Type B pancreatic cell (in vitro differentiated cells): ENCODE measurements at regions not wholly inside any gene's neighbourhood (a gene's known extent, or its start where the extent isn't known, plus 50 kb on each side); places are given as distances from the start of the nearest gene placed in this dataset.

Experiments used
- DNase-seq: peaks from one replicate; pipeline ENCODE4 v3.0.0; 2021; ENCODE audit warnings: mixed read lengths; ENCODE audit not compliant: unreplicated experiment; ENCODE audit errors: extremely low spot score
- H3K27ac Mint-ChIP-seq: 2 replicates; pipeline ENCODE4 v1.8.0; 2021; ENCODE audit warnings: mild to moderate bottlenecking, mixed read lengths
- H3K27me3 Mint-ChIP-seq: 2 replicates; pipeline ENCODE4 v1.8.0; 2021; ENCODE audit warnings: mixed read lengths
- H3K36me3 Mint-ChIP-seq: 2 replicates; pipeline ENCODE4 v1.8.0; 2021; ENCODE audit warnings: mixed read lengths
- H3K4me1 Mint-ChIP-seq: one replicate; pipeline ENCODE4 v1.8.0; 2021; ENCODE audit warnings: mixed read lengths; ENCODE audit not compliant: unreplicated experiment
- H3K4me3 Mint-ChIP-seq: 2 replicates; pipeline ENCODE4 v1.8.0; 2021; ENCODE audit warnings: mild to moderate bottlenecking, mixed read lengths
- H3K9me3 Mint-ChIP-seq: 2 replicates; pipeline ENCODE4 v1.8.0; 2021; ENCODE audit warnings: mixed read lengths
- CTCF ChIP-seq: fragments of 200-600 bp; sonication (generic); conservative IDR thresholded peaks from 2 replicates; pipeline ENCODE4 v1.5.0; 2021; ENCODE audit warnings: antibody characterized with exemption, mild to moderate bottlenecking

- Mint-ChIP-seq H3K27ac (no peak overlapping the region), H3K4me1 (no peaks in the 10 kb centered on the region)
Observed at GRCh38 chr21:28181730-28182129, 810.9 kb downstream of the LTN1 start.

GRCh38 chr21:28179136-28179535 is 813.5 kb downstream of the LTN1 start:
- no peaks in the 10 kb centered on the region for H3K27me3 Mint-ChIP-seq
- peaks cover 4% of the 10 kb centered on the region for H3K36me3 Mint-ChIP-seq
- H3K4me1 Mint-ChIP-seq = no peaks in the 10 kb centered on the region
- H3K4me3 Mint-ChIP-seq = no peak overlapping the region
- no peak for DNase-seq
- no peak for TF ChIP-seq CTCF
- H3K9me3 Mint-ChIP-seq = peaks cover 18% of the 10 kb centered on the region
- H3K27ac Mint-ChIP-seq = no peak overlapping the region

More at GRCh38 chr21:28181730-28182129, 810.9 kb downstream of the LTN1 start:
- Mint-ChIP-seq H3K27me3 (no peaks in the 10 kb centered on the region), H3K36me3 (no peaks in the 10 kb centered on the region), H3K9me3 (peaks cover 12% of the 10 kb centered on the region), H3K4me3 (no peak overlapping the region)
- TF ChIP-seq CTCF = no peak
- DNase-seq = no peak

GRCh38 chr21:28177124-28177523 is 815.6 kb downstream of the LTN1 start:
- Mint-ChIP-seq H3K4me3 (no peak overlapping the region), H3K4me1 (no peaks in the 10 kb centered on the region), H3K27ac (no peak overlapping the region), H3K27me3 (no peaks in the 10 kb centered on the region), H3K9me3 (peaks cover 11% of the 10 kb centered on the region), H3K36me3 (peaks cover 4% of the 10 kb centered on the region)
- no peak for DNase-seq
- no peak for TF ChIP-seq CTCF

- Mint-ChIP-seq H3K9me3 (peaks cover 11% of the 10 kb centered on the region), H3K4me3 (no peak overlapping the region), H3K4me1 (no peaks in the 10 kb centered on the region), H3K27ac (no peak overlapping the region), H3K27me3 (no peaks in the 10 kb centered on the region), H3K36me3 (peaks cover 4% of the 10 kb centered on the region)
- TF ChIP-seq CTCF = no peak
- DNase-seq = no peak
Observed at GRCh38 chr21:28174701-28175100, 818.0 kb downstream of the LTN1 start.

GRCh38 chr21:28174006-28174405 is 818.7 kb downstream of the LTN1 start:
- H3K36me3 Mint-ChIP-seq = peaks cover 4% of the 10 kb centered on the region
- H3K4me1 Mint-ChIP-seq = no peaks in the 10 kb centered on the region
- H3K27ac Mint-ChIP-seq = no peak overlapping the region
- H3K4me3 Mint-ChIP-seq = no peak overlapping the region
- peaks cover 11% of the 10 kb centered on the region for H3K9me3 Mint-ChIP-seq
- TF ChIP-seq CTCF = no peak
- no peak for DNase-seq
- no peaks in the 10 kb centered on the region for H3K27me3 Mint-ChIP-seq

GRCh38 chr21:28172376-28172775 is 820.3 kb downstream of the LTN1 start:
- Mint-ChIP-seq H3K4me3 (no peak overlapping the region), H3K4me1 (no peaks in the 10 kb centered on the region), H3K27ac (no peak overlapping the region), H3K9me3 (peaks cover 11% of the 10 kb centered on the region), H3K36me3 (peaks cover 4% of the 10 kb centered on the region), H3K27me3 (no peaks in the 10 kb centered on the region)
- no peak for DNase-seq
- TF ChIP-seq CTCF = no peak
